ENCODE measurements at regions not wholly inside any gene's neighbourhood (a gene's known extent, or its start where the extent isn't known, plus 50 kb on each side); places are given as distances from the start of the nearest gene placed in this dataset.

- peaks cover 7% of the 10 kb centered on the region; the same call in 1 of the 2 replicates for H3K4me1 ChIP-seq (ENCODE audit: control insufficient read depth, insufficient read depth, low read length)
- H2BK120ac ChIP-seq (ENCODE audit: low read depth, low read length), result no peak overlapping the region
- H3K27me3 ChIP-seq (ENCODE audit: control insufficient read depth, insufficient read depth, low read length), result no peaks in the 10 kb centered on the region
- intact Hi-C loops (cut with micrococcal nuclease) (no loop called here), in situ Hi-C loops (cut with MboI; ENCODE audit: low sequenced_read_pairs) (no loop called here), dilution Hi-C loops (cut with HindIII; ENCODE audit: low sequenced_read_pairs, unreplicated experiment) (no loop called here)
- H3K9ac ChIP-seq (ENCODE audit: low read depth, low read length), result no peak overlapping the region
- no peak overlapping the region for H3K14ac ChIP-seq (replicated peaks; ENCODE audit: low read depth, low read length)
- CTCF ChIA-PET, result no interaction called here
- BruUV-seq (replicated peaks), result no TSS peak
- no peak overlapping the region for H4K91ac ChIP-seq (ENCODE audit: insufficient read depth, low read depth, low read length)
- H2BK15ac ChIP-seq (ENCODE audit: low read depth, low read length), result peak overlapping the region; percentile 28; the same call in 1 of the 3 replicates
- no peak overlapping the region for H2AFZ ChIP-seq (replicated peaks; ENCODE audit: low read length, poor library complexity)
- no peak overlapping the region for H3K56ac ChIP-seq (ENCODE audit: extremely low read depth, insufficient read depth, low read length)
- no peak overlapping the region for H3K4me2 ChIP-seq (ENCODE audit: low read depth, low read length)
- H3K9me1 ChIP-seq (ENCODE audit: insufficient read depth, low read length), result peaks cover 9% of the 10 kb centered on the region; the same call in 1 of the 2 replicates
- WGBS, 2 experiments (ENCODE audit: extremely low coverage in 2 of 2, insufficient read length in 1 of 2), result 100% methylated on average over 1 of the region's 3 CpGs; no CpG with 5 or more reads in 1 of the 2 experiments
- H3K9me3 ChIP-seq (ENCODE audit: control insufficient read depth, insufficient read depth, low read length), result no peaks in the 10 kb centered on the region
- TF ChIP-seq CHD1 (IDR thresholded peaks at IDR 0.05; ENCODE audit: low read depth, low read length) (no peak), RCOR1 (IDR thresholded peaks at IDR 0.05; ENCODE audit: insufficient replicate concordance, low read length) (no peak)
- POLR2A ChIA-PET (ENCODE audit: unreplicated experiment), result no interaction called here
- H3K4me3 ChIP-seq (ENCODE audit: insufficient read depth, low read depth, low read length), result no peak overlapping the region
- H3K18ac ChIP-seq (ENCODE audit: low read depth, low read length), result no peak overlapping the region
- peak overlapping the region; percentile 25; the same call in 1 of the 2 replicates for H2AK5ac ChIP-seq (ENCODE audit: low read depth, low read length)
- H2BK5ac ChIP-seq (ENCODE audit: low read depth, low read length, poor library complexity, severe bottlenecking), result no peak overlapping the region
- H3K79me1 ChIP-seq (ENCODE audit: low read depth in 1 of 2, low read length in 2 of 2), result no peaks in the 10 kb centered on the region
- no peaks in the 10 kb centered on the region for H3K36me3 ChIP-seq (ENCODE audit: control insufficient read depth, insufficient read depth, low read length)
- DNase-seq (no peak), ATAC-seq (ENCODE audit: low read depth) (no peak)
- H4K20me1 ChIP-seq (ENCODE audit: insufficient read depth, low read length), result no peaks in the 10 kb centered on the region
- H3K27ac ChIP-seq (ENCODE audit: insufficient read depth, low read length), result no peak overlapping the region
- no peak overlapping the region for H4K8ac ChIP-seq (ENCODE audit: low read depth in 2 of 2, low read length in 2 of 2)
- H2AK9ac ChIP-seq (replicated peaks; ENCODE audit: low read depth, low read length, poor library complexity), result no peak overlapping the region
- H4K5ac ChIP-seq (ENCODE audit: low read depth, low read length), result no peak overlapping the region
- H3K23ac ChIP-seq (ENCODE audit: low read depth, low read length), result no peak overlapping the region
- H3K4ac ChIP-seq (ENCODE audit: low read depth, low read length), result no peak overlapping the region
- no peak overlapping the region for H2BK20ac ChIP-seq (ENCODE audit: low read depth, low read length)
Measured at GRCh38 chr6:25036461-25036860, 100.7 kb upstream of the RIPOR2 start.

Measured in IMR-90 (cell line).